HEK293T (cell line): ENCODE measurements at regions not wholly inside any gene's neighbourhood (a gene's known extent, or its start where the extent isn't known, plus 50 kb on each side); places are given as distances from the start of the nearest gene placed in this dataset.
"Not testable (repeated sequence)": the region's sequence is repeated elsewhere in the genome, so short reads cannot be mapped to it uniquely, and the experiment has no call there.

Experiments used
- CTCF ChIA-PET: fragments of 350-600 bp; formaldehyde crosslinking; extraction: SDS; loops from one replicate; lab custom pipeline; 2021; ENCODE audit warnings: antibody characterized with exemption, inconsistent platforms; lab: Yijun Ruan, JAX
- POLR2A ChIA-PET: fragments of 350-600 bp; formaldehyde crosslinking; extraction: SDS; loops from one replicate; lab custom pipeline; 2020; ENCODE audit warnings: antibody characterized with exemption, inconsistent platforms; lab: Yijun Ruan, JAX
- DNase-seq: peaks from one replicate; pipeline ENCODE4 v3.0.0; 2012; ENCODE audit warnings: mixed read lengths; ENCODE audit errors: extremely low spot score
- ARNT ChIP-seq: fragments of 450-650 bp; IDR thresholded peaks from 2 replicates; pipeline ENCODE4 v1.6.1; 2017; ENCODE audit warnings: mild to moderate bottlenecking
- BHLHE40 ChIP-seq: fragments of 450-650 bp; IDR thresholded peaks from 2 replicates; pipeline ENCODE4 v1.6.1; 2016; ENCODE audit warnings: mild to moderate bottlenecking, moderate library complexity, borderline replicate concordance
- CTBP1 ChIP-seq: fragments of 450-650 bp; IDR thresholded peaks from 2 replicates; pipeline ENCODE4 v1.6.1; 2016; ENCODE audit warnings: borderline replicate concordance
- ELF4 ChIP-seq: fragments of 450-650 bp; IDR thresholded peaks from 2 replicates; pipeline ENCODE4 v1.6.1; 2017; ENCODE audit warnings: antibody characterized with exemption
- FOXA1 ChIP-seq: fragments of 450-650 bp; IDR thresholded peaks from 2 replicates; pipeline ENCODE4 v1.6.1; 2016; ENCODE audit warnings: mild to moderate bottlenecking
- FOXK2 ChIP-seq: fragments of 450-650 bp; IDR thresholded peaks from 2 replicates; pipeline ENCODE4 v1.6.1; 2016; ENCODE audit warnings: mild to moderate bottlenecking
- FOXM1 ChIP-seq: fragments of 450-650 bp; IDR thresholded peaks from 2 replicates; pipeline ENCODE4 v1.6.1; 2017; ENCODE audit warnings: mild to moderate bottlenecking, borderline replicate concordance
- HDGF ChIP-seq: fragments of 450-650 bp; IDR thresholded peaks from 2 replicates; pipeline ENCODE4 v1.6.1; 2017; ENCODE audit warnings: antibody characterized with exemption, borderline replicate concordance
- L3MBTL2 ChIP-seq: fragments of 450-650 bp; conservative IDR thresholded peaks from 2 replicates; pipeline ENCODE4 v1.6.1; 2016; ENCODE audit warnings: mild to moderate bottlenecking
- LEF1 ChIP-seq: fragments of 450-650 bp; IDR thresholded peaks from 2 replicates; pipeline ENCODE4 v1.6.1; 2017; ENCODE audit warnings: mild to moderate bottlenecking, borderline replicate concordance
- NFRKB ChIP-seq: fragments of 450-650 bp; IDR thresholded peaks from 2 replicates; pipeline ENCODE4 v1.6.1; 2016; ENCODE audit warnings: mild to moderate bottlenecking, moderate library complexity
- SP1 ChIP-seq: fragments of 450-650 bp; IDR thresholded peaks from 2 replicates; pipeline ENCODE4 v1.6.1; 2017
- SUZ12 ChIP-seq: fragments of 450-650 bp; IDR thresholded peaks from 2 replicates; pipeline ENCODE4 v1.6.1; 2016; ENCODE audit warnings: mild to moderate bottlenecking
- TARDBP ChIP-seq: fragments of 450-650 bp; IDR thresholded peaks from 2 replicates; pipeline ENCODE4 v1.6.1; 2016
- ZNF384 ChIP-seq: fragments of 450-650 bp; IDR thresholded peaks from 2 replicates; pipeline ENCODE4 v1.6.1; 2016
- TF ChIP-seq, protein P1 (sequence below): fragments of 450-650 bp; IDR thresholded peaks from 2 replicates; pipeline ENCODE4 v1.6.1; 2016

- TF ChIP-seq FOXM1 (no peak), FOXA1 (no peak), SP1 (no peak), L3MBTL2 (no peak), FOXK2 (no peak), SUZ12 (no peak), LEF1 (no peak), NFRKB (no peak), ZNF384 (no peak), HDGF (no peak), TARDBP (no peak), ARNT (no peak)
- TF ChIP-seq, protein P1, sequence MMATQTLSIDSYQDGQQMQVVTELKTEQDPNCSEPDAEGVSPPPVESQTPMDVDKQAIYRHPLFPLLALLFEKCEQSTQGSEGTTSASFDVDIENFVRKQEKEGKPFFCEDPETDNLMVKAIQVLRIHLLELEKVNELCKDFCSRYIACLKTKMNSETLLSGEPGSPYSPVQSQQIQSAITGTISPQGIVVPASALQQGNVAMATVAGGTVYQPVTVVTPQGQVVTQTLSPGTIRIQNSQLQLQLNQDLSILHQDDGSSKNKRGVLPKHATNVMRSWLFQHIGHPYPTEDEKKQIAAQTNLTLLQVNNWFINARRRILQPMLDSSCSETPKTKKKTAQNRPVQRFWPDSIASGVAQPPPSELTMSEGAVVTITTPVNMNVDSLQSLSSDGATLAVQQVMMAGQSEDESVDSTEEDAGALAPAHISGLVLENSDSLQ = no peak
- CTCF ChIA-PET = no interaction called here
- POLR2A ChIA-PET = no interaction called here
- DNase-seq = no peak
Measured at GRCh38 chr4:26050671-26051070, 136.7 kb downstream of the SMIM20 start.

DNA sequence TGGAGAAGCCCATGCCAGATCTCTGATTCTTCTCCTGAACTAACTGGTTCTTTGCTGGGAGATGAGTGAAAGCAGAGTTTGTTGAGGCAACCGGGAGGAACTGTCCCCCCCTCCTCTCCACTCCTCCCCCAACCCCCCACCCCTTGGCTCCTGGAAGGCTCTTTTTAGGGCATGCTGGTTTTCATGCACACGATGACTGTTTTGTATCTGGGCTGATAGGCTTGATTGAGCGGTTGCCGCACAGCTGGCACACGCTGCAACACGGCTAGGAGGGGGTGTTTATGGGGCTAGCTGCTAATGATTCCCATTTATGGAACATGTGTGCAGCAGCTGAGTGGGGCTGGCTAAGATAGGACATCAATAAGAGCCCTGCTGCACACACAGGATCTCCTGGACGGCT, 137.2 kb downstream of the SMIM20 start:
- CTCF ChIA-PET = no interaction called here
- TF ChIP-seq FOXK2 = no peak
- TF ChIP-seq ARNT = no peak
- TF ChIP-seq NFRKB = no peak
- no peak for TF ChIP-seq CTBP1
- TF ChIP-seq FOXM1 = no peak
- no peak for TF ChIP-seq TARDBP
- TF ChIP-seq ZNF384 = no peak
- TF ChIP-seq SUZ12 = no peak
- no peak for TF ChIP-seq HDGF
- TF ChIP-seq BHLHE40 = no peak
- no peak for TF ChIP-seq SP1
- TF ChIP-seq LEF1 = no peak
- TF ChIP-seq, protein P1 = no peak
- no peak for TF ChIP-seq L3MBTL2
- no peak for TF ChIP-seq ELF4
- TF ChIP-seq FOXA1 = no peak
- POLR2A ChIA-PET = no interaction called here
- DNase-seq = no peak

GRCh38 chr4:26052663-26053541, 138.9 kb downstream of the SMIM20 start:
- CTCF ChIA-PET = no interaction called here
- TF ChIP-seq BHLHE40 (no peak), TARDBP (no peak), ELF4 (no peak)
- POLR2A ChIA-PET = no interaction called here
- DNase-seq = no peak

DNA sequence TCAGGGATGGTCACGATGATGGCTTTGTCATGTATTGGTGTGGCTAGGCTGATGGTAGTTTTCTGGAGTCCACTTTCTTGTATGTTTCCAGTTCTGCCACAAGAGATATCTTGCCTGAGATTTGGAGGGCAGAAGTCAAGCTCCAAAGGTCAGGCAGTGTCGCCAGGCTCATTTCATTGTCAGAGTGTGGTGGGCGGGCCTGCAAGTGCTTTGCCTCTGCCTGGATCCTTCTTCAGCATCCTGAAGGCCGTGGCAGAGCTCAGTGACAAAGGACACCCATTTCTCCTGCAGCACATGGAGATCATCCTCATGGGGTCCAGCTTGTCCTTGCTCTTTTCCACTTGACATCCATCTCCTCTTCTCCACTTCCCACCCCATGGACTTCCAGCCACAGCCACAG, 139.7 kb downstream of the SMIM20 start:
- TF ChIP-seq ZNF384 = no peak
- no peak for TF ChIP-seq FOXA1
- TF ChIP-seq FOXK2 = no peak
- TF ChIP-seq TARDBP = no peak
- TF ChIP-seq SUZ12 = no peak
- no peak for TF ChIP-seq L3MBTL2
- TF ChIP-seq FOXM1 = no peak
- TF ChIP-seq ELF4 = no peak
- TF ChIP-seq CTBP1 = no peak
- no peak for TF ChIP-seq NFRKB
- TF ChIP-seq BHLHE40 = no peak
- TF ChIP-seq, protein P1 = no peak
- no peak for TF ChIP-seq SP1
- ChIA-PET CTCF (no interaction called here), POLR2A (no interaction called here)
- DNase-seq = no peak

- ChIA-PET CTCF (interaction anchor here (0.6 to 0.9 kb wide), 3 partner anchors 106 to 793 kb away, joined by 3 to 4 read pairs (median 3); no protein-coding TSS in a partner anchor), POLR2A (no interaction called here)
- TF ChIP-seq BHLHE40 (no peak), FOXA1 (no peak), TARDBP (no peak), FOXM1 (no peak), NFRKB (no peak), ARNT (no peak), FOXK2 (no peak), ELF4 (no peak)
- no peak for DNase-seq
Measured at GRCh38 chr4:26055855-26056254, 141.8 kb downstream of the SMIM20 start.

GRCh38 chr4:26056406-26056805, 142.4 kb downstream of the SMIM20 start:
- TF ChIP-seq ELF4 (no peak), HDGF (no peak), ARNT (no peak), TARDBP (no peak), NFRKB (no peak), SUZ12 (no peak), LEF1 (no peak)
- TF ChIP-seq, protein P1 = no peak
- DNase-seq = no peak
- CTCF ChIA-PET = interaction anchor here (0.6 kb wide), 1 partner anchor 269 kb away, joined by 3 read pairs; no protein-coding TSS in a partner anchor
- POLR2A ChIA-PET = no interaction called here

DNA sequence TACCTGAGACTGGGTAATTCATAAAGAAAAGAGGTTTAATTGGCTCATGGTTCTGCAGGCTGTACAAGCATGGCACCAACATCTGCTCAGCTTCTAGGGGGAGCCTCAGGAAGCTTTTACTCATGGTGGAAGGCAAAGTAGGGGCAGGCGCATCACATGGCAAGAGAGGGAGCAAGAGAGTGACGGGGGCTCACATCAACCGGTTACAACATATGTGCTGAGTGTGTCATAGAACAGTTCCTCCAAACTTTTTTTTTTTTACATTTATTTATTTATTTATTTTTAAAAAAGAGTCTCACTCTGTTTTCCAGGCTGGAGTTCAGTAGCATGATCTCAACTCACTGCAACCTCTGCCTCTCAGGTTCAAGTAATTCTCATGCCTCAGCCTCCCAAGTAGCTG, 143.8 kb downstream of the SMIM20 start:
- POLR2A ChIA-PET, CTCF ChIA-PET, DNase-seq: not testable (repeated sequence)
